HG03139 (cell line): ENCODE measurements at regions not wholly inside any gene's neighbourhood (a gene's known extent, or its start where the extent isn't known, plus 50 kb on each side); places are given as distances from the start of the nearest gene placed in this dataset.
"Not testable (repeated sequence)": the region's sequence is repeated elsewhere in the genome, so short reads cannot be mapped to it uniquely, and the experiment has no call there.

Experiments
- ATAC-seq: cut with Tn5 transposase; IDR thresholded peaks from one replicate; pipeline ENCODE4 v1.9.1; 2021; ENCODE audit not compliant: unreplicated experiment

DNA sequence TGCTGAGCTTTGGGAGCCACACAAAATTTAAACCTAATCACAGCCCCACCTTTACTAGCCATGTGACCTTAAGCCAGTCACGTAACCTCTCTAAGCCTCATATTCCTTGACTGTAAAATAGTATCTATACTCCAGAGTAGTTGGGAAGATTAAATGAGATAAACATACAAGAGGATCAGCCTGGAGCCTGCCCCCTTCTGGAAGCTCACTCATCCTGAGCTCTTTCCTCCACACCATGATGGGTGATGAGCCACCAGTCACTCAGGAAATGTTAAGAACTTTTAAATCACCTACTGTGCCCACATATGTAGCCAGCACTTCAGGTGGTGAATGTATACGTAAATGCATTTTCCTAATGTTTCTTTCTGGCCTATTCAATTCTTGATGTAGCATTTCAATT lies 195.9 kb upstream of the DDX18 start:
- ATAC-seq: no peak

DNA sequence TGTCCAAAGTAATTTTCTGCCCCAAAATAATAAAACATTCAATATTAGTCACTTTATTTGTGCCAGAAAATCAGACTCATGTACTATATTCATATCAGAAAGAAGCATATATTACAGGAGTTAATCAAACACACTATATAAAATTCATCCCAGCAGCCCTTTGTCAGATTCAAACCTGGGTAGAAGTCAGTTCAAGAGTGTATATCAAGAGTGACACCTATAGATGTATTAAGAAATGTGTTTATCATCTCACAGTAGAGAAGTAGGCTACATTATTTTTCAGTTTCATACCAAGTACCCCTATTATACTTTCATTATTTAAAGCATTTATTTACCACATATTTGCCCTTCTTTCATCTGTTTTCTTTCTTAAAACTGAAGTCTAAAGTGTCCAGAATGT lies 193.2 kb upstream of the DDX18 start:
- ATAC-seq: no peak

DNA sequence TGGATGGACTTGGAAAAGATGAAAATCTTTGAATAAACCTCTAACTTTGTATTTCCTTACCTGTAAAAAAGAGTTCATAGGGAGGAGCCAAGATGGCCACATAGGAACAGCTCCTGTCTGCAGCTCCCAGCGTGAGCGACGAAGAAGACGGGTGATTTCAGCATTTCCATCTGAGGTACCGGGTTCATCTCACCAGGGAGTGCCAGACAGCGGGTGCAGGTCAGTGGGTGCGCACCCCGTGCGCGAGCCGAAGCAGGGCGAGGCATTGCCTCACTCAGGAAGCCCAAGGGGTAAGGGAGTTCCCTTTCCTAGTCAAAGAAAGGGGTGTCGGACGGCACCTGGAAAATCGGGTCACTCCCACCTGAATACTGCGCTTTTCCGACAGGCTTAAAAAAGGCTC lies 191.3 kb upstream of the DDX18 start:
- ATAC-seq: not testable (repeated sequence)

DNA sequence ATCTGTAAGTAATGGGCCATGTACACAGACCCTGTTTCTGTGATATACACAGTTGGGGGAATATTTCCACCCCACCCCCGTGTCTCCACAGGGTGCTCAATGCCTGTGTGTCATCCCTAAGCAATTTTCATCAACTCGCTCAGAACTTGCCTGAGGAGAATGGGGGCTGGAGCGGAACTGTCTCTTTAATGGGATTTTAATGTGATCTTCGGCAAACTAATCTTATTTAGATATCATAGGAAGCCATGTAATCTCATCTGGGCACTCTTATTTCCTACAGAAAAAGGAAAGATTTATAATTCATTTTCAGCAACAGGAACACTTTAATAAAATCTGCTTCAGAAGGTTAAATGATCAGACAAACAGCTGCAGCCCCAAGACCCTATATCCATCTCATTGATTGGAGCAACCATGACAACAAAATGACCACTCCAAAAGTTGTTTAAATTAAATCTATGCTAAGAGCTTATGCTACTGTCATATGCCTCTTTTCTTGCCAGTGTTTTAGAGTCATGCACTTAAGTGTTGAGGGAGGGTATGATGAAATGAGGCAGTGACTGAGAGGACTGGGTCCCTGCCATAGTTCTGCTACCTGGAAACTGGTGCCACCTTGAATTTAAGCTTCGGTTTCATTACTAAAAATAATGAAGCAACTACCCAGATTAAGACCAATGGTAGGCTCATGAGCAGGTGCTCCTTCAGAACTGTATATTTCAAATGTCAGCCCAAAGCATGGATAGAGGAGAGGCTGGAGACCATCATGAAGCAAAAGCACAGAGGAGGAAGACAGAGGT lies 183.1 kb upstream of the DDX18 start:
- ATAC-seq: no peak

DNA sequence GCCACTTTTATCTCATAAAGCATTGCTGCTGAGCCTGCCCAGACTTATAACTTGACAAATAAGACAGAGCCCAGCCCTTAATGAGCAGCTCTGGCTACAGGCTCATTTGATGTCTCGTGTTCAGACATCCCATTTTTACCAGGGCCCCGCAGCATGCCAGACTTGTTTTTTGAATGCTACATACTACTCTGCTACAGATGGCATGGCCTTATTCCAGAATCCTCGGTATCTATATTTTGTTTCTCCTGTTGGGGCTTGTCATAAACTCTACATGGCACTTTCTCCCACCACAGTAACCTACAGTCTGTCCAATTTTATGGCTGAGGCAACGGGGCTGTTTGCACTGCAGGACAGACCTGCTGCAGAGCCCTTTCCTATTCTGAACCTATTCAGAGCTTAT lies 179.0 kb upstream of the DDX18 start:
- ATAC-seq: no peak

DNA sequence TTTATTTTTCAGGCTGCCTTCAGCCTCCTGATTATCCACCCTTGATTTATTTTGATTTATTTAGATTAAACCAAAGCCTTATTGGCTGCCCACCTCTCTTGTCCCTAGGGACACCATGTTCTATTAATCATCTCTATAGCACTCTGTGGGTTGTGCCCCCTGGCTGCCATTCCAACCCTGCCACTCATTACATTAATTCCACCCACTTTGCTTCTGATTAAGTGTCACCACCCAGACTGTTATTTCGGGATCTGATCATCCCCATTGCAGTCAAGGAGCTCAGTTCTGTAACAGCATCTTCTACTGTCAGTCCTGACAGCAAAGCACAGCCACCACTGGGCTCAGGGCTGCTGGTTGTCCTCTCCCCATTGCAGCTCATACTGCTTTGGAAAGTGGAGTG lies 175.1 kb upstream of the DDX18 start:
- no peak for ATAC-seq

DNA sequence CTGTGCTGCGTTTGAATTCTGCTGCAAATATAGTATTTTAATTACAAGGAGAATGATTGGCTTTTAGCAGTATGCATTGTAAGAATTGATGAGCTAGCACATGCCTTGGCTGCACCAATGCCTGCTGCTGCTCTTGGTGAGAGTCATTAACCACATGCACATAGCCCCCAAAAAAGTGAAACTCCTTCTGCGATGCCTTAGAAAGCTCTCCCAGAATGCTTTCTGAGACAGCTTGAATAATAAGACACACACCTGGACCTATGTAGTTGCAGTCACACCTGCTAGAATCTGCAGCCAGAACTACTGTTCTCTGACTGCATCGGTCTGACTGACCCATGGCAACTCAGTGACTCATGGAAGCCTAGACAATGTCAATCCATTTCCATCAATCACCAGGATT lies 170.1 kb upstream of the DDX18 start:
- ATAC-seq: no peak

DNA sequence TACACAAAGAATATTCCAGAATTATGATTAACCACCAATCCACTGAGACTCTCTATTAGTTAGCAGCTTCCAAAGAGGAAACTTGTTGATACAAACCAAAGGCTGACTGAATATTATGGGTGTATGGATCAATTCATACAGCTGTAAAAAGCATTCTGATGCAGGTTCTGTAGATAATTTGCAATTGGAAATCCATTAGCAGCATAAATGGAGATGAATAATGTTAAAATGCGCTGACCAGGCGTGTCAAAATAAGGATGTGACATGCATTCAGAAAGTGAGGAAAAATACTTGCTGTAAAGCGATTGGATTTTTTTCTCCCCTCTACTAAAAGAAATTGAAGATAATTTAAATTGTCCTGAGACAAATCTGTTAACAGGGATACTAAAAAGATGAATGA lies 169.0 kb upstream of the DDX18 start:
- no peak for ATAC-seq

DNA sequence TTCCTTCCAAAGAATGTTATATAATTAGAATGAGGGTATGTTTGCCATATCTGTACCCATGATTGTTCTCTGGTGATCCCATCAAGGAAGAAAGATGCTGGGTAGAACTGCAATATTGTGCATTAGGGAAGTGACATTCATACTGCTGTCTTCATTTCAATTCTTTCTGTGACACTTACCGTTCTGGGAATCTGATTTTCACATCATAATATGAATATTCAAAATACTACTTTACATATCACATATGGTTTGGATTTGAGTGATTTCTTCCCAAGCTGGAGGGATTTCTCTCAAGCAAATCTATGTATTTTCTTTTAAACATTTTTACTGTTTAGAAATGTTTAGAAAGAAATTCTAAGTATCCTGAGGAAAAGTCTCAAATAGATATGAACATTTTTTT lies 168.4 kb upstream of the DDX18 start:
- ATAC-seq: no peak

DNA sequence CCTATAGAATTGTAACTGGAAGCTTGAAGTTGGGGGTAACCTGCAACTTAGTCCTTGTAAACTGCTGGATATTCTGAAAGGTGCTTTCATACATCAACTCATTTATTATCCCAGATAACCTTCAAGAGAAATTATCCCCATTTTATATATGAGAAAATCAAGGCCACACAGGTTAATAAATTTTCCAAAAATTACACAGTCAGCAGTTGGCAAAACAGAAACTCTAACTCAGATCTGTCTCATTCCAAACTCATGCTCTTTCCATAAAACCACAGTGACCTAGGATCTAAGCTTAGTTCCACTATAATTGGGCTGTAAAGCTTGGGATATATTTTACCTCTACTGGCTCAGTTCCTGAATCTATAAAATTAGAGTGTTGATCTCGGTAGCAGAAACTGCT lies 167.6 kb upstream of the DDX18 start:
- ATAC-seq: no peak

DNA sequence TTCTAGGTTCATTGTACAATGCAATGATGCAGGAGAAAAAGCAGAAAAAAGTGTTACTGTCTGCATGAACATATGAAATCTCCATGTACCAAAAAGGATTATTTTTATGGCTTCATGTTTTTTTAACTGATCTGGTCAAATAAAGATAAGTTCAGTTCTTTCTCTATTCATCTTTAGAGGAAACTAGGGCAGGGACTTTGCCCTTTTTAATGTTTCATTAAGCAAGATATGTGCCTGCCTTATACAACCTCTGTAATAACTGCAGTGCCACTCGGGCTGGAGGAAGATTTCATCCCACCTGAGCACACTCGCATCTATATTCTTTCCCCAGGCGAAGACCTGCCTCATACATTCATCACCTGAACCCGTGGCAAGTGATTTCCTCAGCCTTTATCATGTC lies 157.9 kb upstream of the DDX18 start:
- ATAC-seq: no peak

DNA sequence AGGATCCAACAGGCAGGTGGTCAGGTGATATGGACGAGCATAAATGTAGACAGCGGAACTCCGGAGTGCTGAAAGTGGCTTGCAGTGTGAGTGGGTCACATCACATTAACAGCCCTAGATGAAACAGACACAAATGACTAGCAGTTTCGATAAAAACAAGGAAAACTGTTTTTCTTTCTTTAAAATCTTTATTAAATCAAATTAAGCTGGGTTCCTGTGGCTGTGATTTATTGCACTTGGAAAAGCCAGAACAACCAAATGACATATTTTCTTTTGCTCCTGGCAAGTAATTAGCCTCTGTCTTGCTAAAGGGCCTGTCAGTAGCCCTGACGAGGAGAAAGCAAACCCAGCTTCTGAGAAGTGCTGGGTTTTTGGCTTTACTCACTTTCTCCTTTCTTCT lies 152.9 kb upstream of the DDX18 start:
- no peak for ATAC-seq

DNA sequence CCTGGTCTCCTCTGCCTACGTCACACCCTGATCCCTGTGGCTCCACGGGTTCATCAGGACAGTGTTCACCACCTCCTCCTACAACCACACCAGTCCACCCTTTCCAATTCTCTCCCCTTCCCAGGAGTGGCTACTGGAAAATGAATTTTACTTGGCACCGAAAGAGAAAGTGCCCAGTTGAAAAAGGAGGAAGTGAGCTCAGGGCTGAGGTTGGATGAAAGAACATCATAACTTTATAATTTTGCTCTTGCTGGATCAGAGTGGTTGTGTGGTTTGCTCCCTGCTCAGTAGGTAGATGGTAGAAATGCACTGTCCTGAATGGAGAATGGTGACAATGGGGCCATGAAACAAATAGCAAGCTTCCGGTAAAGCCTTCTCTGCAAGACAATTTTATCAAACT lies 140.3 kb upstream of the DDX18 start:
- ATAC-seq: no peak

DNA sequence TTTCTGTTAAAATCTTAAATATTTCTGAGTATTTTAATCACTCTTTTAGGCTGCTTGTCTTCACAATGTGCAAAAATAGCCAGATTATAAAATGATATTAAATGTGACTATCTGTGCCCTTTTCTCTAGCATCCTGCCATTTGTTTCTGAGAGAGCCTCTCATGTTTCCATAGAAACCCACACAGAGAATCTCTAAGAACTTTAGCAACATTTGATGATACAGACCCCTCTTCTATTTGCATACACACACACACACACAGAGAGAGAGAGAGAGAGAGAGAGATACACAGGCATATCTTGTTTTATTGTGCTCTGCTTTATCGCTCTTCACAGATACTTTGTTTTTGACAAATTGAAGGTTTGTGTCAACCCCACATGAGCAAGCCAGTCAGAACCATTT lies 134.5 kb upstream of the DDX18 start:
- ATAC-seq: no peak

DNA sequence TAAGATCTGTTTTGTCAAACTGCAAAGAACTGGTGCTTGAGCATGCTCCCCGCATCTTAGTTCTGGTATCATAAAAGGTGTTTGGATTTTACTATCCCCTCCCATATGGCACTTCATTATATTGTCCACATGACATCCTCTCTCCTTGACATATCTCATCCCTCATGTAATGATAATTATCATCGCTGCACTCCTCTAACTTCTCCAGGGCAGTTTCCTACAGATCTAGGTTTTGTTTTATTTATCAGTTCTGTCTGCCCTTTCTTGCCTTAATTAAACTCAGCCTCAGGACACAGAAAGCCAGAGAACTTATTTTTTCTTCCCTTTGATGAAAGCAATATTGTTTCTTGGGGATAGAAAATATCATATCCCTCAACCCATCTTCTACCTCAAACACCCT lies 129.6 kb upstream of the DDX18 start:
- no peak for ATAC-seq

DNA sequence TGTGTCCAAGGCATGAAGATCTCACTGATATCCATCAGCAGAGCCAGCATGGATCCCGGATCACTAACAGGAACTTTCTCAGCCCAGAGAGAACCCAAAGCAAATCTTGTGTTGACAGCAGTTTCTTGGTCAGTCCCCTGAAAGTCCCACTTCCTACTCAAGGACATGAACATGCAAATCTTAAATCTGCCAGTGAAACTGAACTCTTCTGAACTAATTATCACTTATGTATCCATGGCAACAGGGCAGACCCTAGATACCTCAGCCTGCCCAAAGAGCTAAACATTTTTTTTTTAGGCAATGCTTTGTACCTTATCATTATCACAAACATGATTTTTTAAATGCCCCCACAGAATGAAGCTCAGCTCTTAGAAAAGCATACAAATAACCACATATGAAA lies 127.8 kb upstream of the DDX18 start:
- ATAC-seq: peak; percentile 87

DNA sequence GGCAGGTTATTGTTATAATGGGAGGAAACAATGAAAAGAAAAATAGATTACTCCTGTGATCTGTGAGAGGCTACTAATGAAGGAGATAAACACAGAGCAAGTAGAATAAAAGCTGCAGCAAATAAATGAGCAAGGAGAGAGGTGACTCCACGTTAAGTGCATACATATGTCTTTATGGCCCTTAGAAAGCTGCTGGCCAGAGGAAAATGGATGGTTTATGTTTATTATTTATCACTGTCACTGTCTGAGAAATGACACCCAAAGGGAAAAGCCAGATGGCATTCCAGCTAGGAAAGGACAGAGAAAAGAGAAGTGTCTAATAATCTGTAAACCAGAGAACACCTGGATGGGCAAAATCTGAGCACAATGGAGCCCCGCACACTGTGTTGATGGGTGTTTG lies 122.9 kb upstream of the DDX18 start:
- ATAC-seq: no peak

DNA sequence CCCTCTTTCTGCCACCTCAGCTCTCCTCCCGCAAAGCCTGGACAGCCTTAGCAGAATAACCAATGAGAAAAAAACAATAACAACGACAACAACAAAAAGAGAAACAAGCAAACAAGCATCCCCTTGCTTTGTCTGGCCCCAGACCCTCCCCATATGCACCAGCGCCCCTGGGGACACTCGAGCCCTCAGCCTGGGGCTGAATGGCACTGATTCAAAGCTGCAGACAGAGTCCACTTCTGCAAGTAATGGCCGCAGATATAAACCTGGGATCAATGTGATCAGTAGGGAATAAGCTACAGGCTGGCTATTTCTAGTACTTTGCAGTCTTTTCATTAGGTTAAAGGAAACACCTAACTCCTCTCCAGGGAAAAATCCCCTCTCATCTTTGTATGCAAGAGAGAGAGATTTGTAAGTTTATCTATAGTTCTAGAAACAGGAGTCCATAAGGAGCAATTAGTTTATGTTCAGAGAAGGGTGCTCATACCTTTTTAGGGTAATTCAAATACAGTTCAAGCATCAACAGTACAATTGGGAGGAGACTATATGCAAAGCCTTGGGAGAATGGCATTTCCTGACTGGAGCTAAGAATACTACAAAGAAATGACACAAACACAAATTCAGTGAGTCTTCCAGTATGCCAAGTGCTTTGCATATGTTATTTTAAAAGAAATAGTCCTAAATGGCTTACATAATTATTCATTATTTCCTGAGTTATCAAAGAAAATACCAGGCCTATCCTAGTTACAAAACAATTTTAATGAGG lies 122.3 kb upstream of the DDX18 start:
- ATAC-seq: no peak

DNA sequence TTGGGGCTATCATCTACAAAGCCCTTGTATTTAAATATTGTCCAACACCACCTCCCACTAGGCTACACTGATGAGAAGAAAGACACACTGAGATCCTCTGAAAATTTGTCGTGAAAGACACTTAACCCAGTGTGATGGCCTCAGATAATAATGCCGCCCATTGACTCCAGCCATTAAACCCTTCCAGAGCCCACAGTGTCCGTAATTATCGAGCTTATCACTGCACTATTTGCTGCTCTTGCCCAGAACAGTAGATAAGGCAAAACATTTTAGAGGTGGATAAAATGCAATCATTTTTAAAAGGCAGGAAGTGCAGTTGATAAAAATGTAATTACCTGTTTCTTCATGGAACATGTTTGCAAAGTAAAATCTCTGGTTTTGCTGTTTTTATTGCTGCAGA lies 121.3 kb upstream of the DDX18 start:
- no peak for ATAC-seq

DNA sequence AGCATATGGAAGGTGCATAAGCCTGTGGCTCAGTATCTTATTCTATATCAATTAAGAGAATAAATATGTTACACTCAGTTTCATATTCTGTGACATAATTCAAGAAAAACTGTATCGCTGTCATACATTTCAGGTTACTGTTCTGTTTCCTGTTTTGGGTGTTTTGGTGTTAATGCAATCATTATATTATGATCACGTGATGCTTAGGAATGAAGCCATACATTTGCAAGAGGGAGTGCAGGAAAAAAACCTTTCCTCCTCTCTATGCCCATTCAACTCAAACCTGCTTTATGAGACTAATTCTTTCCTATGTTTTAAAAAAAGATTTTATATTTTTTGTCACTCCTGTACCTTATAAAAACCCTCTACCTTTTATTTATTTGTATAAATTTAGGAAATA lies 120.8 kb upstream of the DDX18 start:
- no peak for ATAC-seq

DNA sequence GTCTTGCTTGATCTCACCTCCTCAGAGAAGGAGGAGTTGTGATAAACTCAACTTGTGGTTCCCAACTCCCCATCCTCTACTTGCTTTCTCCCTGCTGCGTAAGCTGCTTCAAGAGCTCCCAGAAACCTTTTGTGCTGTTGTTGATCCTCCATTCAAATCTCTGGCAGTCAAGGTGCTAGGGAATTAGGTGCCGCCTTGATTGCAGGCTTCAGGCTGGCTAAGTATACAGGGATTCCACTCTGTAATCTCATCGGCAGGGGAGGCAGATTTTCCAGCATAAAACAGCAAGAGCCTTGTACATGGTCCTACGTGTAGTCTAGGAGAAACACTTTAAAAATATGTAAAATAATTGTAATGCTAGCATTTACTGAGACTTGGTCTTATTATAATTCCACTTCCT lies 116.2 kb upstream of the DDX18 start:
- no peak for ATAC-seq

DNA sequence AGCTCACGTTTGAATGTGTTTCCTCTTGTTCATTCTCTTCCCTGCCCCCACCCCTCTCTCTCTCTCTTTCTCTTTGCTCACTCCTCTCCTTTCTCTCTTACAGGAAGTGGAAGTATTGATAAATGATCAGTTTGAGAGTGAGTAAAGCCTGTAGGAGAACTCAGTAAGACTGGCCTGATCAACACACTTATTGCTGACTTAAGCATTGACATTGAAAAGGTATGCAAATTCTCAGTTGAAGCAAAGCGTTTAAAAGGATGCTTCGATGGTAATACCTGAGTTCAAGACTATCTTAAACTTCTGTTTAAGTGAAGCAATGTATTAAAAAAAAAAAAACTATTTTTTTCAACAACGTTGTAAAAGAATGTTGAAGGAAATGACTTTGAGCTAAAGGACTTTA lies 115.7 kb upstream of the DDX18 start:
- no peak for ATAC-seq

DNA sequence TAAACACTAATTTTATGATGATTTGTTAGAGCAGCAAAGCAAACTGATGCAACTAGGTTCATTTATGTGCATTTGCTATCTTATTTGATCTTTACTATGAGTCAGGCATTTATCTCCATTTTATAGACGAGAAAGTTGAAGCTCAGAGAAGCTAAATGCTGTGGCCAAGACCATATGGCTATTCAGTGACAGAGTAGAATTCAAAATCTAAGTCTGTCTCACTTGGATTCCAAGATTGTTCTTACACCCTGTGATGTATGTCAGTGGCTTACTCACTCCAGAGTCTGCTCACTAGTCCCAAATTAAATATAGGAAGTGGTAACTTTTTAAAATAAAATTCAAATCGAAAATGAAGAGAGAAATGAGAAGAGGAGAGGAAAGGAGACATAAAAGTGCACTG lies 114.0 kb upstream of the DDX18 start:
- ATAC-seq: no peak
